ENCODE measurements at regions not wholly inside any gene's neighbourhood (a gene's known extent, or its start where the extent isn't known, plus 50 kb on each side); places are given as distances from the start of the nearest gene placed in this dataset.

GRCh38 chr5:15245913-15246312 lies 254.1 kb upstream of the FBXL7 start:
- H3K4me2 ChIP-seq (ENCODE audit: insufficient read depth, low read length): no peak overlapping the region
- intact Hi-C loops (cut with micrococcal nuclease): no loop called here
- DNase-seq (ENCODE audit: low read depth, low spot score) (no peak), FAIRE-seq (no peak)
- ChIA-PET CTCF (no interaction called here), POLR2A (no interaction called here)
- H3K27me3 ChIP-seq (ENCODE audit: control insufficient read depth in 2 of 2, insufficient read depth in 2 of 2, low read length in 2 of 2): peaks cover 6 to 22% of the 10 kb centered on the region in 2 experiments
- no peak overlapping the region for H3K27ac ChIP-seq (ENCODE audit: insufficient read depth, low read depth, low read length)
- H3K4me1 ChIP-seq (ENCODE audit: control insufficient read depth, extremely low read depth, insufficient read depth, low read length): peaks cover 6% of the 10 kb centered on the region
- no peaks in the 10 kb centered on the region for H3K36me3 ChIP-seq (ENCODE audit: control insufficient read depth in 2 of 2, extremely low read depth in 1 of 2, insufficient read depth in 2 of 2, low read length in 2 of 2)
- no TSS peak for BruUV-seq (replicated peaks)
- dilution Hi-C loops (cut with MboI; ENCODE audit: extremely low pct_ligation_motif_present, low sequenced_read_pairs): no loop called here
- TF ChIP-seq MYC (IDR thresholded peaks at IDR 0.05; ENCODE audit: low read depth, low read length): no peak
- TF ChIP-seq FOS (IDR thresholded peaks at IDR 0.05; ENCODE audit: borderline replicate concordance, insufficient read depth, low read length): no peak
- no peak for TF ChIP-seq JUN (IDR thresholded peaks at IDR 0.05; ENCODE audit: borderline replicate concordance, insufficient read depth, insufficient read length, low read depth)
- TF ChIP-seq EZH2 (IDR thresholded peaks at IDR 0.05; ENCODE audit: borderline replicate concordance, low read depth, low read length, severe bottlenecking): no peak
- no peak for TF ChIP-seq CTCF (IDR thresholded peaks at IDR 0.05; ENCODE audit: extremely low read depth in 1 of 2, insufficient read depth in 1 of 2, low read depth in 1 of 2, low read length in 2 of 2)
- no peak for TF ChIP-seq POLR2A (IDR thresholded peaks at IDR 0.05; ENCODE audit: low read depth, low read length)
- TF ChIP-seq POLR2AphosphoS5 (IDR thresholded peaks at IDR 0.05; ENCODE audit: insufficient read depth, low read depth, low read length): no peak
- H3K4me3 ChIP-seq (replicated peaks in 1 of 3; ENCODE audit: insufficient read depth in 1 of 3, low read depth in 1 of 3, low read length in 3 of 3): no peak overlapping the region
- H3K9me1 ChIP-seq (replicated peaks; ENCODE audit: control insufficient read depth, extremely low read depth, insufficient read depth, low read length): no peaks in the 10 kb centered on the region
- H3K9me3 ChIP-seq (replicated peaks; ENCODE audit: control insufficient read depth, insufficient read depth, low read length): no peaks in the 10 kb centered on the region
- no peak overlapping the region for H3K9ac ChIP-seq (replicated peaks; ENCODE audit: extremely low read depth, insufficient read depth, low read length)
- H2AFZ ChIP-seq (ENCODE audit: low read depth, low read length): no peak overlapping the region
- no peaks in the 10 kb centered on the region for H4K20me1 ChIP-seq (replicated peaks; ENCODE audit: control insufficient read depth, extremely low read depth, insufficient read depth, low read length)
- H3K79me2 ChIP-seq (ENCODE audit: control insufficient read depth, insufficient read depth, low read length): no peaks in the 10 kb centered on the region

Data from endothelial cell of umbilical vein (primary cell).